Pancreas (tissue), 10 donors: ENCODE measurements at regions not wholly inside any gene's neighbourhood (a gene's known extent, or its start where the extent isn't known, plus 50 kb on each side); places are given as distances from the start of the nearest gene placed in this dataset.

Experiments
- ATAC-seq, 4 donors: fragments of 200-7000 bp; cut with Tn5 transposase; one replicate each; pipeline versions ENCODE4 v1.8.0 to v1.9.1; 2020; ENCODE audit warnings: mild to moderate bottlenecking in 4 of 4, moderate library complexity in 4 of 4
- DNase-seq, 6 donors: peaks; one replicate each; pipeline ENCODE4 v3.0.0-alpha.2; 2020
- FAIRE-seq: peaks from 2 replicates; lab custom pipeline; 2012; peaks lifted over from hg19 to GRCh38; lab: Jason Lieb, UNC
- H3K27ac ChIP-seq, 4 donors: fragments of 200-600 bp; sonication (generic); 1 replicate in 3 of 4; 2 replicates in 1 of 4; pipeline versions ENCODE4 v1.5.0 to v1.8.0; 2020
- H3K27me3 ChIP-seq, 4 donors: fragments of 200-600 bp; one replicate each; pipeline ENCODE4 v1.8.0; 2021
- H3K36me3 ChIP-seq, 3 donors: fragments of 200-600 bp; sonication (generic) in 1 of 3; one replicate each; pipeline versions ENCODE4 v1.5.0 to v1.8.0; 2020 to 2021
- H3K4me1 ChIP-seq, 3 donors: fragments of 200-600 bp; one replicate each; pipeline ENCODE4 v1.8.0; 2021
- H3K4me3 ChIP-seq, 4 donors: fragments of 200-600 bp; sonication (generic) in 2 of 4; one replicate each; pipeline versions ENCODE4 v1.5.0 to v1.8.0; 2020 to 2021
- H3K9me3 ChIP-seq, 4 donors: fragments of 200-600 bp; one replicate each; pipeline ENCODE4 v1.8.0; 2021
- CTCF ChIP-seq, 4 donors: fragments of 200-600 bp; sonication (generic) in 3 of 4; IDR thresholded peaks; one replicate each; pipeline versions ENCODE4 v1.5.0 to v1.8.0; 2021; ENCODE audit warnings: antibody characterized with exemption in 4 of 4
- WGBS, 2 donors: extraction: QIAGEN DNeasy Blood & Tissue Kit; methylation state at CpG; one replicate each; pipeline ENCODE4 v1.1.7; 2013; 5-methylcytosine and 5-hydroxymethylcytosine counted together
- intact Hi-C, 3 donors: fragments of 100-400 bp; cut with DNase I; formaldehyde crosslinking; loops; one replicate each; pipeline versions ENCODE4 v1.11.1 to v1.14.2; 2022
- donor health status: healthy with polysubstance abuse.
- donor health status: DM: no; HTN: no; CAD: no; lungs with moderate emphysema.
- donor health status: DM: no; HTN: no; CAD: no.
- donor health status: control.
- donor health status: control.
- donor health status: Bipolar disorder and iron deficiency.
- donor health status: DM: yes; HTN: yes; CAD: no.
- donor health status: DM: no; HTN: no; CAD: no.
- donor health status: DM: no; HTN: no; CAD: no.
- donor health status: DM: yes; HTN: yes; CAD: no.

GRCh38 chr12:115657081-115658013 is 620.1 kb downstream of the MED13L start:
- H3K9me3 ChIP-seq, result no peaks in the 10 kb centered on the region
- no peak for TF ChIP-seq CTCF (IDR thresholded peaks at IDR 0.05)
- ATAC-seq (no peak), FAIRE-seq (no peak), DNase-seq (no peak)
- H3K4me1 ChIP-seq, result no peaks in the 10 kb centered on the region
- intact Hi-C loops, result no loop called here
- H3K27me3 ChIP-seq, result no peaks in the 10 kb centered on the region
- WGBS, 2 donors, result 57% methylated on average over 6 to 7 of the region's 7 CpGs
- no peak overlapping the region for H3K27ac ChIP-seq
- H3K36me3 ChIP-seq, result no peaks in the 10 kb centered on the region
- no peak overlapping the region for H3K4me3 ChIP-seq

GRCh38 chr12:115650026-115650425 is 627.5 kb downstream of the MED13L start:
- intact Hi-C loops, result no loop called here
- Histone ChIP-seq H3K4me3 (no peak overlapping the region), H3K27me3 (no peaks in the 10 kb centered on the region), H3K4me1 (no peaks in the 10 kb centered on the region), H3K9me3 (no peaks in the 10 kb centered on the region), H3K27ac (no peak overlapping the region), H3K36me3 (no peaks in the 10 kb centered on the region)
- no peak for TF ChIP-seq CTCF (IDR thresholded peaks at IDR 0.05)
- FAIRE-seq, result no peak
- DNase-seq, result no peak
- no peak for ATAC-seq
- 24 to 25% methylated on average over 10 of the region's 10 CpGs for WGBS, 2 donors

- ATAC-seq (no peak), DNase-seq (no peak), FAIRE-seq (no peak)
- no peak overlapping the region for H3K4me3 ChIP-seq
- H3K9me3 ChIP-seq, result no peaks in the 10 kb centered on the region
- no peak for TF ChIP-seq CTCF (IDR thresholded peaks at IDR 0.05)
- 9 to 14% methylated on average over 1 of the region's 1 CpG for WGBS, 2 donors
- no peaks in the 10 kb centered on the region for H3K27me3 ChIP-seq
- H3K36me3 ChIP-seq, result no peaks in the 10 kb centered on the region
- intact Hi-C loops, result no loop called here
- no peak overlapping the region for H3K27ac ChIP-seq
- no peaks in the 10 kb centered on the region for H3K4me1 ChIP-seq
Observed at GRCh38 chr12:115648463-115648862, 629.0 kb downstream of the MED13L start.

DNA sequence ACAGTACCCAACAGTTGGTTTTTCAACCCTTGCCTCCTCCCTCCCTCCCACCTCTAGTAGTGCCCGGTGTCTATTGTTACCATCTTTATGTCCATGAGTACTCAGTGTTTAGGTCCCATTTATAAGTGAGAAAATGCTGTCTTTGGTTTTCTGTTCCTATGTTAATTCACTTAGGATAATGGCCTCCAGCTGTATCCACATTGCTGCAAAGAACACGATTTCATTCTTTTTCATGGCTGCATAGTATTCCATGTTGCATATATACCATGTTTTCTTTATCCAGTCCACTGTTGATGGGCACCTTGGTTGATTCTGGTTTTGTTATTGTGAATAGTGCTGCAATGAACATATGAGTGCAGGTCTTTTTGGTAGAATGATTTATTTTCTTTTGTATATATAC is 631.3 kb downstream of the MED13L start:
- FAIRE-seq (no peak), DNase-seq (no peak), ATAC-seq (no peak)
- Histone ChIP-seq H3K9me3 (no peaks in the 10 kb centered on the region), H3K27me3 (no peaks in the 10 kb centered on the region), H3K4me3 (no peak overlapping the region), H3K27ac (no peak overlapping the region), H3K36me3 (no peaks in the 10 kb centered on the region), H3K4me1 (no peaks in the 10 kb centered on the region)
- TF ChIP-seq CTCF (IDR thresholded peaks at IDR 0.05), result no peak
- 77 to 79% methylated on average over 2 of the region's 2 CpGs for WGBS, 2 donors
- intact Hi-C loops, result no loop called here

DNA sequence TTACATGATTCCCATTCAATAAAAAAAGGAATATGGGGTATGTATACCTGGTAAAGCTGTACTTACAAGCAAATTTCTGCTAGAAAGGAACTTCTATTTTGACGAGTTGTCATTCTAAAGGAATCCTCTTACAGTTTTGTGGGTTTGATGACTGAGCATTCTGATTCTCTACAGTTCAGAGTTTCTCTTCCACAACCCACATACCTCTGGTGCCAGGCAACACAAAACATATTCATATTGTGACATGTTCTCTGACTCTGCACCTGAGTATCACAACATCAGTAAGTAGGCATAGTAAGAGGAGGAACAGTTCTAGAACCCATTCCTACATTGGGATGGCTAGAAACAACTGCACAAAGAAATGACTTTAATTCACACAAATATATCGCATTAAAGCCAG is 636.6 kb downstream of the MED13L start:
- Histone ChIP-seq H3K27me3 (no peaks in the 10 kb centered on the region), H3K4me3 (no peak overlapping the region), H3K9me3 (no peaks in the 10 kb centered on the region), H3K4me1 (no peaks in the 10 kb centered on the region), H3K36me3 (no peaks in the 10 kb centered on the region), H3K27ac (no peak overlapping the region)
- intact Hi-C loops, result no loop called here
- ATAC-seq, result no peak
- no peak for TF ChIP-seq CTCF (IDR thresholded peaks at IDR 0.05)
- DNase-seq, result no peak
- no peak for FAIRE-seq
- 50 to 64% methylated on average over 2 of the region's 2 CpGs for WGBS, 2 donors
